ENCODE measurements at regions not wholly inside any gene's neighbourhood (a gene's known extent, or its start where the extent isn't known, plus 50 kb on each side); places are given as distances from the start of the nearest gene placed in this dataset.
A peak's percentile ranks its signal among the peaks of the same experiment; 100 is the strongest.

- H3K9me3 ChIP-seq: no peaks in the 10 kb centered on the region
- H3K4me3 ChIP-seq: no peak overlapping the region
- no peaks in the 10 kb centered on the region for H3K36me3 ChIP-seq
- H3K4me1 ChIP-seq (ENCODE audit: control insufficient read depth in 1 of 2, low read depth in 2 of 2): peaks cover 3 to 20% of the 10 kb centered on the region in 2 donors
- DNase-seq (ENCODE audit: low spot score): no peak
- no peak overlapping the region for H3K27ac ChIP-seq
- no peak for TF ChIP-seq CTCF (IDR thresholded peaks at IDR 0.05)
- H3K27me3 ChIP-seq (replicated peaks; ENCODE audit: insufficient read depth): no peaks in the 10 kb centered on the region
- no peak for ATAC-seq (ENCODE audit: insufficient number of reproducible peaks, low FRiP score, low read depth)
These were observed 814.5 kb downstream of the MTRR start for GRCh38 chr5:8683496-8683895.

GRCh38 chr5:8685704-8686103 lies 816.8 kb downstream of the MTRR start:
- peak overlapping the region; percentile 22 to 24 for H3K27ac ChIP-seq

GRCh38 chr5:8686707-8687106 lies 817.8 kb downstream of the MTRR start:
- Histone ChIP-seq H3K36me3 (no peaks in the 10 kb centered on the region), H3K4me3 (peak overlapping the region; percentile 55), H3K27ac (peak overlapping the region; percentile 22 to 24), H3K27me3 (replicated peaks; ENCODE audit: insufficient read depth) (no peaks in the 10 kb centered on the region), H3K9me3 (no peaks in the 10 kb centered on the region), H3K4me1 (ENCODE audit: control insufficient read depth in 1 of 2, low read depth in 2 of 2) (peaks cover 3 to 20% of the 10 kb centered on the region in 2 donors)
- peak; percentile 99 for ATAC-seq (ENCODE audit: insufficient number of reproducible peaks, low FRiP score, low read depth)
- TF ChIP-seq CTCF (IDR thresholded peaks at IDR 0.05): no peak
- no peak for DNase-seq (ENCODE audit: low spot score)

More at GRCh38 chr5:8685704-8686103, 816.8 kb downstream of the MTRR start:
- Histone ChIP-seq H3K36me3 (no peaks in the 10 kb centered on the region), H3K9me3 (no peaks in the 10 kb centered on the region), H3K27me3 (replicated peaks; ENCODE audit: insufficient read depth) (no peaks in the 10 kb centered on the region), H3K4me1 (ENCODE audit: control insufficient read depth in 1 of 2, low read depth in 2 of 2) (peaks cover 3 to 20% of the 10 kb centered on the region in 2 donors), H3K4me3 (no peak overlapping the region)
- DNase-seq (ENCODE audit: low spot score) (no peak), ATAC-seq (ENCODE audit: insufficient number of reproducible peaks, low FRiP score, low read depth) (no peak)
- TF ChIP-seq CTCF (IDR thresholded peaks at IDR 0.05): no peak

- TF ChIP-seq CTCF (IDR thresholded peaks at IDR 0.05): no peak
- Histone ChIP-seq H3K4me1 (ENCODE audit: control insufficient read depth in 1 of 2, low read depth in 2 of 2) (peaks cover 3 to 20% of the 10 kb centered on the region in 2 donors), H3K27me3 (replicated peaks; ENCODE audit: insufficient read depth) (no peaks in the 10 kb centered on the region), H3K9me3 (no peaks in the 10 kb centered on the region), H3K36me3 (no peaks in the 10 kb centered on the region), H3K27ac (no peak overlapping the region), H3K4me3 (no peak overlapping the region)
- ATAC-seq (ENCODE audit: insufficient number of reproducible peaks, low FRiP score, low read depth) (no peak), DNase-seq (ENCODE audit: low spot score) (no peak)
These were observed 820.8 kb downstream of the MTRR start for GRCh38 chr5:8689773-8690172.

- DNase-seq (ENCODE audit: low spot score) (no peak), ATAC-seq (ENCODE audit: insufficient number of reproducible peaks, low FRiP score, low read depth) (no peak)
- TF ChIP-seq CTCF (IDR thresholded peaks at IDR 0.05): no peak
- no peaks in the 10 kb centered on the region for H3K9me3 ChIP-seq
- H3K4me1 ChIP-seq (ENCODE audit: control insufficient read depth in 1 of 2, low read depth in 2 of 2): peaks cover 10 to 18% of the 10 kb centered on the region in 2 donors
- no peaks in the 10 kb centered on the region for H3K27me3 ChIP-seq (replicated peaks; ENCODE audit: insufficient read depth)
- no peak overlapping the region for H3K4me3 ChIP-seq
- no peaks in the 10 kb centered on the region for H3K36me3 ChIP-seq
- no peak overlapping the region for H3K27ac ChIP-seq
These were observed 822.3 kb downstream of the MTRR start for GRCh38 chr5:8691221-8691620.

All from thoracic aorta (tissue), 2 donors.